Neural cell (in vitro differentiated cells): ENCODE measurements at regions not wholly inside any gene's neighbourhood (a gene's known extent, or its start where the extent isn't known, plus 50 kb on each side); places are given as distances from the start of the nearest gene placed in this dataset.

Source experiments
- H2AFZ ChIP-seq: fragments of 200-600, 300-800 bp; sonication (generic), shearing (Covaris generic); 2 replicates; pipeline ENCODE4 v1.6.0; 2014; ENCODE audit warnings: low read depth, mild to moderate bottlenecking, antibody characterized with exemption, low read length, moderate library complexity
- H3F3A ChIP-seq: fragments of 200-600 bp; shearing (Covaris generic); 2 replicates; pipeline ENCODE4 v1.6.1; 2016; ENCODE audit warnings: mild to moderate bottlenecking, moderate library complexity, mixed read lengths, antibody characterized with exemption, low read length; ENCODE audit not compliant: insufficient read depth, poor library complexity, severe bottlenecking
- H3K27ac ChIP-seq: fragments of 200-600, 300-800 bp; sonication (generic), shearing (Covaris generic); 2 replicates; pipeline ENCODE4 v1.5.1; 2014; ENCODE audit warnings: mild to moderate bottlenecking, low read length, moderate library complexity
- H3K27me3 ChIP-seq: fragments of 300-800, 200-600 bp; sonication (generic), shearing (Covaris generic); 2 replicates; pipeline ENCODE4 v1.6.0; 2014; ENCODE audit warnings: mild to moderate bottlenecking, low read depth, low read length, moderate library complexity; ENCODE audit not compliant: insufficient read depth
- H3K36me3 ChIP-seq: fragments of 300-800, 200-600 bp; sonication (generic), shearing (Covaris generic); 2 replicates; pipeline ENCODE4 v1.5.1; 2014; ENCODE audit warnings: mild to moderate bottlenecking, antibody characterized with exemption, low read length, moderate library complexity; ENCODE audit not compliant: insufficient read depth
- H3K4me2 ChIP-seq: fragments of 300-800, 200-600 bp; sonication (generic), shearing (Covaris generic); 2 replicates; pipeline ENCODE4 v1.6.0; 2014; ENCODE audit warnings: mild to moderate bottlenecking, low read length
- H3K4me3 ChIP-seq: fragments of 300-800, 200-600 bp; sonication (generic), shearing (Covaris generic); 2 replicates; pipeline ENCODE4 v1.5.1; 2014; ENCODE audit warnings: mild to moderate bottlenecking, low read length, moderate library complexity
- H3K79me2 ChIP-seq: fragments of 200-600 bp; shearing (Covaris generic); replicated peaks from 2 replicates; pipeline ENCODE4 v1.6.0; 2014; ENCODE audit warnings: mild to moderate bottlenecking, low read length, moderate library complexity; ENCODE audit not compliant: insufficient read depth
- H3K9ac ChIP-seq: fragments of 300-800, 200-600 bp; sonication (generic), shearing (Covaris generic); 2 replicates; pipeline ENCODE4 v1.6.1; 2016; ENCODE audit warnings: mild to moderate bottlenecking, low read length, mixed read lengths
- H3K9me2 ChIP-seq: fragments of 200-600 bp; shearing (Covaris generic); 2 replicates; pipeline ENCODE4 v1.6.1; 2016; ENCODE audit warnings: mild to moderate bottlenecking, low read length, mixed read lengths; ENCODE audit not compliant: insufficient read depth
- H3K9me3 ChIP-seq: fragments of 200-600, 300-800 bp; sonication (generic), shearing (Covaris generic); 2 replicates; pipeline ENCODE4 v1.6.1; 2016; ENCODE audit warnings: mild to moderate bottlenecking, mixed run types, low read length, moderate library complexity, mixed read lengths
- H4K20me1 ChIP-seq: fragments of 200-600 bp; shearing (Covaris generic); 2 replicates; pipeline ENCODE4 v1.6.1; 2016; ENCODE audit warnings: mild to moderate bottlenecking, mixed run types; ENCODE audit not compliant: insufficient read depth
- EP300 ChIP-seq: fragments of 450-650 bp; conservative IDR thresholded peaks from 2 replicates; pipeline ENCODE4 v1.6.1; 2014; ENCODE audit warnings: antibody characterized with exemption, mild to moderate bottlenecking, moderate library complexity; ENCODE audit not compliant: poor library complexity, severe bottlenecking
- EZH2 ChIP-seq: fragments of 200-600, 300-800 bp; shearing (Covaris generic), sonication (generic); IDR thresholded peaks from 2 replicates; pipeline ENCODE4 v1.6.1; 2014; ENCODE audit warnings: antibody characterized with exemption, low read length, borderline replicate concordance, mild to moderate bottlenecking; ENCODE audit not compliant: insufficient read depth, poor library complexity, severe bottlenecking
- MXI1 ChIP-seq: fragments of 450-650 bp; conservative IDR thresholded peaks from 2 replicates; pipeline ENCODE4 v1.6.1; 2014; ENCODE audit warnings: antibody characterized with exemption, mild to moderate bottlenecking; ENCODE audit not compliant: poor library complexity, severe bottlenecking
- POLR2AphosphoS5 ChIP-seq: IDR thresholded peaks from 2 replicates; pipeline ENCODE4 v1.6.1; 2012
- RAD21 ChIP-seq: fragments of 450-650 bp; conservative IDR thresholded peaks from 2 replicates; pipeline ENCODE4 v1.6.1; 2014; ENCODE audit warnings: antibody characterized with exemption, mild to moderate bottlenecking, moderate library complexity
- SMC3 ChIP-seq: fragments of 450-650 bp; conservative IDR thresholded peaks from 2 replicates; pipeline ENCODE4 v1.6.1; 2014; ENCODE audit warnings: antibody characterized with exemption, mild to moderate bottlenecking, moderate library complexity; ENCODE audit not compliant: poor library complexity
- TAF1 ChIP-seq: IDR thresholded peaks from 2 replicates; pipeline ENCODE4 v1.6.1; 2012; ENCODE audit warnings: low read depth
- TF ChIP-seq, protein P1 (sequence below): fragments of 450-650 bp; IDR thresholded peaks from 2 replicates; pipeline ENCODE4 v1.5.1; 2014; ENCODE audit warnings: antibody characterized with exemption, mild to moderate bottlenecking, moderate library complexity; ENCODE audit not compliant: poor library complexity, severe bottlenecking
- TF ChIP-seq, protein P2 (sequence below): IDR thresholded peaks from 2 replicates; pipeline ENCODE4 v1.6.1; 2012; ENCODE audit warnings: borderline replicate concordance

DNA sequence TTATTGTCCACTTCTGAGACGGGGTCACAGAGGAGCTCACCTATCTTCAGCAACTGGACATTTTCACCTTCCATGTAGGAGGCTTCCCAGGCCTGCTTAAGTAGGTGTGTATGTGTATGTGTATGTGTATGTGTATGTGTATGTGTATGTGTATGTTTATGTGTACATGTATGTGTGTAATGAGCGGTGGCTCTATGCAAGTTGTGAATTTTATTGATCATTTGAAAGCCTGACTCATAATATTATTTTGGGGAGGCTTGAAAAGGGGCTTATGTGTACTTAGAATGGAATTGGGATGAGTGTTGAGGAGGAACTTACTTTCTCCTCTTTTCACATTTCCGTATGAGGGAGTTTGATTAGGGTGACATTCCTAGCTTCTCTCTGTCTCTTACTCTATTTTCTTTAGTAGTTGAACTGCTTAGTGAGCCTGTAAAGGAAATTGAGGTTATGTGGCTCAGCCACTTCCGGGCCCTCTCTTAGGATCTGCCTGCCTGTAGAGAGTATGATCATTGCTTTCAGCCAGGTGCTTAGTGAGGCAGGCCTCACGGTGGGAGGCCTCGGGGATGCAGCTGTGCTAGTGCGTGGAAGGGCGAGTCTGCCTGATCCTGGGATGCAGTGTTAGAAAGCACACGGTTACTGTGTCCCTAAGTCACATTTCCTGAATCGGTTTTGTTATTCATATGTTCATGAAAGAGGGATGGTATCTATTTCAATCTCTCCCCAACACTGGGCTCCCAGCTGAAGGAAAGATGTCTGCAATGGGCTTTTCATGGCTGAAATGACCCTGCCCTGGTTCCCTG lies 61.0 kb downstream of the IER5 start:
- no peak overlapping the region for H3K9ac ChIP-seq
- no peaks in the 10 kb centered on the region for H3K36me3 ChIP-seq
- H3K9me3 ChIP-seq, result no peaks in the 10 kb centered on the region
- no peaks in the 10 kb centered on the region for H3F3A ChIP-seq
- H3K27me3 ChIP-seq, result no peaks in the 10 kb centered on the region
- H4K20me1 ChIP-seq, result no peaks in the 10 kb centered on the region
- H3K4me3 ChIP-seq, result no peak overlapping the region
- no peak overlapping the region for H3K27ac ChIP-seq
- H3K4me2 ChIP-seq, result no peak overlapping the region
- TF ChIP-seq, protein P1, sequence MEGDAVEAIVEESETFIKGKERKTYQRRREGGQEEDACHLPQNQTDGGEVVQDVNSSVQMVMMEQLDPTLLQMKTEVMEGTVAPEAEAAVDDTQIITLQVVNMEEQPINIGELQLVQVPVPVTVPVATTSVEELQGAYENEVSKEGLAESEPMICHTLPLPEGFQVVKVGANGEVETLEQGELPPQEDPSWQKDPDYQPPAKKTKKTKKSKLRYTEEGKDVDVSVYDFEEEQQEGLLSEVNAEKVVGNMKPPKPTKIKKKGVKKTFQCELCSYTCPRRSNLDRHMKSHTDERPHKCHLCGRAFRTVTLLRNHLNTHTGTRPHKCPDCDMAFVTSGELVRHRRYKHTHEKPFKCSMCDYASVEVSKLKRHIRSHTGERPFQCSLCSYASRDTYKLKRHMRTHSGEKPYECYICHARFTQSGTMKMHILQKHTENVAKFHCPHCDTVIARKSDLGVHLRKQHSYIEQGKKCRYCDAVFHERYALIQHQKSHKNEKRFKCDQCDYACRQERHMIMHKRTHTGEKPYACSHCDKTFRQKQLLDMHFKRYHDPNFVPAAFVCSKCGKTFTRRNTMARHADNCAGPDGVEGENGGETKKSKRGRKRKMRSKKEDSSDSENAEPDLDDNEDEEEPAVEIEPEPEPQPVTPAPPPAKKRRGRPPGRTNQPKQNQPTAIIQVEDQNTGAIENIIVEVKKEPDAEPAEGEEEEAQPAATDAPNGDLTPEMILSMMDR, result no peak
- TF ChIP-seq TAF1 (no peak), SMC3 (no peak), EZH2 (no peak), EP300 (no peak), MXI1 (no peak), POLR2AphosphoS5 (no peak)
- no peaks in the 10 kb centered on the region for H3K9me2 ChIP-seq
- no peaks in the 10 kb centered on the region for H3K79me2 ChIP-seq
- H2AFZ ChIP-seq, result no peak overlapping the region

DNA sequence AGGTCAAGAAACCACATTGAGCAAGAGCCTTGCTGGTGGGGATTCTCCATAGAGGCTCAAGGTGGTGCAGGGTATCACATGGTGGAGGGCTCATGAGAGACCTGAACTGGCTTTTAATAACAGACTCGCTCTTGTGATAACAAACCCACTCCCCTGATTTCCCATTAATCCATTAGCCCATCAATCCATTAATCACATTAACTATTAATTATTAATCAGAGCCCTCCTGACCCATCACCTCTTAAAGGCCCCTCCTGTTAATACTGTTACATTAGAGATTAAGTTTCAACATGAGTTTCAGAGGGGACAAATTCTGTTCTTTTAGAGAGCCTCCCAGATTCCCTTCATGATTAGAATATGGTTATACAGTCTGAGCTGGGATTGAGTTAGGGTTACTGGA lies 61.8 kb downstream of the IER5 start:
- Histone ChIP-seq H3K4me3 (no peak overlapping the region), H4K20me1 (no peaks in the 10 kb centered on the region), H3K9me2 (no peaks in the 10 kb centered on the region), H3F3A (no peaks in the 10 kb centered on the region), H3K4me2 (no peak overlapping the region), H3K9ac (no peak overlapping the region), H3K27ac (no peak overlapping the region), H3K79me2 (no peaks in the 10 kb centered on the region), H3K9me3 (no peaks in the 10 kb centered on the region), H3K36me3 (no peaks in the 10 kb centered on the region), H2AFZ (no peak overlapping the region), H3K27me3 (no peaks in the 10 kb centered on the region)
- TF ChIP-seq, protein P1, result no peak
- no peak for TF ChIP-seq EP300
- TF ChIP-seq SMC3, result no peak
- no peak for TF ChIP-seq MXI1
- no peak for TF ChIP-seq RAD21
- TF ChIP-seq, protein P2, sequence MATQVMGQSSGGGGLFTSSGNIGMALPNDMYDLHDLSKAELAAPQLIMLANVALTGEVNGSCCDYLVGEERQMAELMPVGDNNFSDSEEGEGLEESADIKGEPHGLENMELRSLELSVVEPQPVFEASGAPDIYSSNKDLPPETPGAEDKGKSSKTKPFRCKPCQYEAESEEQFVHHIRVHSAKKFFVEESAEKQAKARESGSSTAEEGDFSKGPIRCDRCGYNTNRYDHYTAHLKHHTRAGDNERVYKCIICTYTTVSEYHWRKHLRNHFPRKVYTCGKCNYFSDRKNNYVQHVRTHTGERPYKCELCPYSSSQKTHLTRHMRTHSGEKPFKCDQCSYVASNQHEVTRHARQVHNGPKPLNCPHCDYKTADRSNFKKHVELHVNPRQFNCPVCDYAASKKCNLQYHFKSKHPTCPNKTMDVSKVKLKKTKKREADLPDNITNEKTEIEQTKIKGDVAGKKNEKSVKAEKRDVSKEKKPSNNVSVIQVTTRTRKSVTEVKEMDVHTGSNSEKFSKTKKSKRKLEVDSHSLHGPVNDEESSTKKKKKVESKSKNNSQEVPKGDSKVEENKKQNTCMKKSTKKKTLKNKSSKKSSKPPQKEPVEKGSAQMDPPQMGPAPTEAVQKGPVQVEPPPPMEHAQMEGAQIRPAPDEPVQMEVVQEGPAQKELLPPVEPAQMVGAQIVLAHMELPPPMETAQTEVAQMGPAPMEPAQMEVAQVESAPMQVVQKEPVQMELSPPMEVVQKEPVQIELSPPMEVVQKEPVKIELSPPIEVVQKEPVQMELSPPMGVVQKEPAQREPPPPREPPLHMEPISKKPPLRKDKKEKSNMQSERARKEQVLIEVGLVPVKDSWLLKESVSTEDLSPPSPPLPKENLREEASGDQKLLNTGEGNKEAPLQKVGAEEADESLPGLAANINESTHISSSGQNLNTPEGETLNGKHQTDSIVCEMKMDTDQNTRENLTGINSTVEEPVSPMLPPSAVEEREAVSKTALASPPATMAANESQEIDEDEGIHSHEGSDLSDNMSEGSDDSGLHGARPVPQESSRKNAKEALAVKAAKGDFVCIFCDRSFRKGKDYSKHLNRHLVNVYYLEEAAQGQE, result no peak
- no peak for TF ChIP-seq POLR2AphosphoS5
- no peak for TF ChIP-seq TAF1
- TF ChIP-seq EZH2, result no peak
